ENCODE measurements at regions not wholly inside any gene's neighbourhood (a gene's known extent, or its start where the extent isn't known, plus 50 kb on each side); places are given as distances from the start of the nearest gene placed in this dataset.

DNA sequence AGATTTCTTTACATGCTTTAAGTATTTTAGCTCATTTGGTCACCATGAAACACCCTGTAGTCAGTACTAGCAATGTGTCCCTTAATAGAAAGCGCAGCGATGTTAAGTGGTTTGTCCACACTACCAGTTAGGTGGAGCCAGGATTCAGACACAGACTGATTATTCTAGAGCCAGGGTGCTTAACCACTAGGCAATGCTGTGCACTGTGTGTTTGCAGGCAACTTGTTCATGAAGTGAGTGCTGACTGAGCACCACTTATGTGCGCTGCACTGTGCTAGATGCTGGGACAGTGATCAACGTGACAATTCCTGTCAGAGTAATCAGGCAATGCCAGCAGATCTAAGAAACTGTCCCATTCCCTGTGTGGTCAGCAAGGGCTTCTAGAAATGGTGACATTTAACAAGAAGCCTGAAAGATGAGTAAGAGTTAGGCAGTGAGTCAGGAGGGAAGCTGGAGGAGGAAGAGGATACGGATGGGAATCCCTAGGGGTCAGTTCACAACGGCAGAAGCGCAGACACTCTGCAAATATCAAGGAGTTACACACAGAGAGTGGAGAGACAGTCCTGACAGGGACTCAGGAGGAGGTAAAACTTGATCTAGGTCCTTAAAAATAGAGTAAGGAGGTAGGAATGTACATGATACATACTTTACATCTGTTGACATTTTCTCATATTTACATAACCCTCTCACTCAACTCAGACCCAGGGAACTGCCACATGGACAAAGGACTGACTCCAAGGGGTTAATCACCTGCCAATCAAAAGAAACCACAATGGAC is 69.7 kb upstream of the EGR2 start:
- Mint-ChIP-seq H3K9me3 (no peaks in the 10 kb centered on the region), H3K4me3 (no peak overlapping the region), H3K27ac (no peak overlapping the region), H3K36me3 (ENCODE audit: low read depth) (no peaks in the 10 kb centered on the region), H3K27me3 (ENCODE audit: insufficient read depth) (peaks cover 5% of the 10 kb centered on the region), H3K4me1 (ENCODE audit: low read depth) (peaks cover 10% of the 10 kb centered on the region)
- TF ChIP-seq, protein P1, sequence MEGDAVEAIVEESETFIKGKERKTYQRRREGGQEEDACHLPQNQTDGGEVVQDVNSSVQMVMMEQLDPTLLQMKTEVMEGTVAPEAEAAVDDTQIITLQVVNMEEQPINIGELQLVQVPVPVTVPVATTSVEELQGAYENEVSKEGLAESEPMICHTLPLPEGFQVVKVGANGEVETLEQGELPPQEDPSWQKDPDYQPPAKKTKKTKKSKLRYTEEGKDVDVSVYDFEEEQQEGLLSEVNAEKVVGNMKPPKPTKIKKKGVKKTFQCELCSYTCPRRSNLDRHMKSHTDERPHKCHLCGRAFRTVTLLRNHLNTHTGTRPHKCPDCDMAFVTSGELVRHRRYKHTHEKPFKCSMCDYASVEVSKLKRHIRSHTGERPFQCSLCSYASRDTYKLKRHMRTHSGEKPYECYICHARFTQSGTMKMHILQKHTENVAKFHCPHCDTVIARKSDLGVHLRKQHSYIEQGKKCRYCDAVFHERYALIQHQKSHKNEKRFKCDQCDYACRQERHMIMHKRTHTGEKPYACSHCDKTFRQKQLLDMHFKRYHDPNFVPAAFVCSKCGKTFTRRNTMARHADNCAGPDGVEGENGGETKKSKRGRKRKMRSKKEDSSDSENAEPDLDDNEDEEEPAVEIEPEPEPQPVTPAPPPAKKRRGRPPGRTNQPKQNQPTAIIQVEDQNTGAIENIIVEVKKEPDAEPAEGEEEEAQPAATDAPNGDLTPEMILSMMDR (IDR thresholded peaks at IDR 0.05), result no peak
- DNase-seq, result peak; percentile 50

- no peaks in the 10 kb centered on the region for H3K4me1 Mint-ChIP-seq (ENCODE audit: low read depth)
- no peak overlapping the region for H3K4me3 Mint-ChIP-seq
- no peaks in the 10 kb centered on the region for H3K9me3 Mint-ChIP-seq
- no peak overlapping the region for H3K27ac Mint-ChIP-seq
- no peaks in the 10 kb centered on the region for H3K36me3 Mint-ChIP-seq (ENCODE audit: low read depth)
- peaks cover 26% of the 10 kb centered on the region for H3K27me3 Mint-ChIP-seq (ENCODE audit: insufficient read depth)
- TF ChIP-seq, protein P1 (IDR thresholded peaks at IDR 0.05), result no peak
- DNase-seq, result no peak
These were observed 64.0 kb upstream of the EGR2 start for GRCh38 chr10:62880162-62880561.

- H3K36me3 Mint-ChIP-seq (ENCODE audit: low read depth), result no peaks in the 10 kb centered on the region
- H3K4me3 Mint-ChIP-seq, result no peak overlapping the region
- TF ChIP-seq, protein P1 (IDR thresholded peaks at IDR 0.05), result no peak
- H3K27me3 Mint-ChIP-seq (ENCODE audit: insufficient read depth), result peaks cover 19% of the 10 kb centered on the region
- no peak overlapping the region for H3K27ac Mint-ChIP-seq
- H3K4me1 Mint-ChIP-seq (ENCODE audit: low read depth), result no peaks in the 10 kb centered on the region
- no peaks in the 10 kb centered on the region for H3K9me3 Mint-ChIP-seq
- DNase-seq, result no peak
These were observed 57.7 kb upstream of the EGR2 start for GRCh38 chr10:62873866-62874265.

- Mint-ChIP-seq H3K9me3 (no peaks in the 10 kb centered on the region), H3K4me1 (ENCODE audit: low read depth) (peaks cover 8% of the 10 kb centered on the region; the same call in 1 of the 2 replicates)
These were observed 54.7 kb upstream of the EGR2 start for GRCh38 chr10:62870866-62871265.

DNA sequence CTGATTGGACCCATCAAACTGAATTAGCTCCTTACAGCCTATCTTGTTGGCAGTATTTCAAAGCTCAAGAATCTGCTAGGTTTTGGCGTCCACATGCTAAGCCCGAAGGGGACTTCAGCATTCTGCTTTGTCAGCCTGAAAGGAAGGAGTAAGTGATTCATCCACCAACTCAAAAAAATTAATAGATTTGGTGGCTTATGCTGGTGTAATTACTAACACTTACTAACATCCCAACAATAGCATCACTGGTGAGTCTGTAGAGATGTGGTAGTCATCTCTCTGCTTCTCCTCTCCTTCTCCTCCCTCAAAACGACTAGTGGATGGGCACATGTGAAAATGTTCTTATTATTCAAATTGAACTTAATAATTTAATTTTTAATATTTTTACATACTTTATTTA is 53.8 kb upstream of the EGR2 start:
- H3K36me3 Mint-ChIP-seq (ENCODE audit: low read depth), result no peaks in the 10 kb centered on the region
- TF ChIP-seq, protein P1 (IDR thresholded peaks at IDR 0.05), result no peak
- H3K4me3 Mint-ChIP-seq, result no peak overlapping the region
- no peaks in the 10 kb centered on the region for H3K9me3 Mint-ChIP-seq
- H3K27me3 Mint-ChIP-seq (ENCODE audit: insufficient read depth), result peaks cover 15% of the 10 kb centered on the region
- no peak for DNase-seq
- H3K4me1 Mint-ChIP-seq (ENCODE audit: low read depth), result peaks cover 8% of the 10 kb centered on the region; the same call in 1 of the 2 replicates
- no peak overlapping the region for H3K27ac Mint-ChIP-seq

More at GRCh38 chr10:62870866-62871265, 54.7 kb upstream of the EGR2 start:
- Mint-ChIP-seq H3K27ac (no peak overlapping the region), H3K36me3 (ENCODE audit: low read depth) (no peaks in the 10 kb centered on the region), H3K27me3 (ENCODE audit: insufficient read depth) (peaks cover 15% of the 10 kb centered on the region), H3K4me3 (no peak overlapping the region)
- no peak for DNase-seq
- TF ChIP-seq, protein P1 (IDR thresholded peaks at IDR 0.05), result no peak

Measured in HFFc6 (cell line).